Loucy (cell line): ENCODE measurements at regions not wholly inside any gene's neighbourhood (a gene's known extent, or its start where the extent isn't known, plus 50 kb on each side); places are given as distances from the start of the nearest gene placed in this dataset.

Source experiments
- H2AFZ ChIP-seq: fragments of 200-600 bp; sonication (generic); 2 replicates; pipeline ENCODE4 v1.6.0; 2016; ENCODE audit warnings: antibody characterized with exemption, mild to moderate bottlenecking, low read length, moderate library complexity
- H3F3A ChIP-seq: fragments of 200-600 bp; 2 replicates; pipeline ENCODE4 v1.6.0; 2016; ENCODE audit warnings: antibody characterized with exemption, low read depth, mild to moderate bottlenecking
- H3K27me3 ChIP-seq: fragments of 200-600 bp; sonication (generic); 2 replicates; pipeline ENCODE4 v1.6.1; 2014; ENCODE audit warnings: low read length, mild to moderate bottlenecking; ENCODE audit not compliant: insufficient read depth, poor library complexity, severe bottlenecking
- H3K36me3 ChIP-seq: fragments of 200-600 bp; sonication (generic); 2 replicates; pipeline ENCODE4 v1.6.1; 2016; ENCODE audit warnings: low read length; ENCODE audit not compliant: insufficient read depth
- H3K4me1 ChIP-seq: fragments of 200-600 bp; sonication (generic); 2 replicates; pipeline ENCODE4 v1.5.1; 2014; ENCODE audit warnings: low read length, mild to moderate bottlenecking; ENCODE audit not compliant: insufficient read depth, poor library complexity, severe bottlenecking
- H3K4me2 ChIP-seq: fragments of 200-600 bp; sonication (generic); 2 replicates; pipeline ENCODE4 v1.6.0; 2014; ENCODE audit warnings: antibody characterized with exemption, low read length, low read depth, mild to moderate bottlenecking; ENCODE audit not compliant: poor library complexity, severe bottlenecking
- H3K4me3 ChIP-seq: fragments of 200-600 bp; sonication (generic); 2 replicates; pipeline ENCODE4 v1.5.1; 2014; ENCODE audit warnings: low read length, mild to moderate bottlenecking, mixed read lengths; ENCODE audit not compliant: poor library complexity, severe bottlenecking
- H3K79me2 ChIP-seq: fragments of 200-600 bp; sonication (generic); 2 replicates; pipeline ENCODE4 v1.6.1; 2014; ENCODE audit warnings: low read length; ENCODE audit not compliant: insufficient read depth
- H3K9ac ChIP-seq: fragments of 200-600 bp; sonication (generic); 2 replicates; pipeline ENCODE4 v1.6.0; 2014; ENCODE audit warnings: mild to moderate bottlenecking, low read depth, low read length, moderate library complexity; ENCODE audit not compliant: poor library complexity, severe bottlenecking
- H3K9me2 ChIP-seq: fragments of 200-600 bp; sonication (generic); replicated peaks from 2 replicates; pipeline ENCODE4 v1.6.1; 2016; ENCODE audit warnings: low read depth, low read length, mixed read lengths
- H3K9me3 ChIP-seq: fragments of 200-600 bp; sonication (generic); 2 replicates; pipeline ENCODE4 v1.6.1; 2014; ENCODE audit warnings: mild to moderate bottlenecking, antibody characterized with exemption, low read length, low read depth; ENCODE audit not compliant: insufficient read depth
- H4K20me1 ChIP-seq: fragments of 200-600 bp; sonication (generic); 2 replicates; pipeline ENCODE4 v1.6.0; 2014; ENCODE audit warnings: antibody characterized with exemption, low read length, mild to moderate bottlenecking; ENCODE audit not compliant: insufficient read depth, poor library complexity, severe bottlenecking
- EZH2phosphoT487 ChIP-seq: fragments of 200-600 bp; IDR thresholded peaks from 2 replicates; pipeline ENCODE4 v1.6.1; 2018; ENCODE audit warnings: antibody characterized with exemption, mild to moderate bottlenecking, moderate library complexity, borderline replicate concordance
- TF ChIP-seq, protein P1 (sequence below): fragments of 200-600 bp; sonication (generic); conservative IDR thresholded peaks from 2 replicates; pipeline ENCODE4 v1.5.1; 2014; ENCODE audit warnings: mild to moderate bottlenecking, antibody characterized with exemption, low read length

DNA sequence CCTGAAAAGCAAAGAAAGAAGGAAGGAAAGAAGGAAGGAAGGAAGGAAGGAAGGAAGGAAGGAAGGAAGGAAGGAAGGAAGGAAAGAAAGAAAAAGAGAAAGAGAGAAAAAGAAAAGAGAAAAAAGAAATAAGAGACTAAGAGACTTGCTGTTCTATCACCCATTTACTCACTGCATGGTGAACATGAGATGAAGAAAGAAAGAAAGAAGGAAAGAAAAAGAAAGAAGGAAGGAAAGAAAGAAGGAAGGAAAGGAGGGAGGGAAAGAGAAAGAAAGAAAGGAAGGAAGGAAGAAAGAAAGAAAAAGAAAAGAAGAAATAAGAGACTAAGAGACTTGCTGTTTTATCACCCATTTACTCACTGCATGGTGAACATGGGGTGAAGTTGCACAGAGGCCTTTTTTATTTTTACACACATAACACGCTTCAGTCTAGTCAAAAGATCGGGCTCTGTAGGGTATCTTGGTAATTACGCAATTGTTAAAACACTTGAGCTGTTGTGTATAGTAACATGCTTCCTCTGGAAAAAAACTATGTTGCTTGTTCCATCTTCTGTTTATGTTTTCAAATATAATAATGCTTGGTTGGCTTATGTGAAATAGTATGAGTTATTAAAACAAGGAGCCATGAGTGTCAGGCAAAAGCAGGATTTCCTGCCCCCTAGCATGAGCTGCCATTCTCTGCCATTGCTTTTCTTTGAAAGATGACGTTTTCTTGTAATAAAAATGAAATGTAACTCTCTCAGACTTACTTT is 119.3 kb upstream of the ZNF608 start:
- no peaks in the 10 kb centered on the region for H3F3A ChIP-seq
- H3K4me3 ChIP-seq = no peak overlapping the region
- no peaks in the 10 kb centered on the region for H3K9me2 ChIP-seq
- no peak for TF ChIP-seq EZH2phosphoT487
- TF ChIP-seq, protein P1, sequence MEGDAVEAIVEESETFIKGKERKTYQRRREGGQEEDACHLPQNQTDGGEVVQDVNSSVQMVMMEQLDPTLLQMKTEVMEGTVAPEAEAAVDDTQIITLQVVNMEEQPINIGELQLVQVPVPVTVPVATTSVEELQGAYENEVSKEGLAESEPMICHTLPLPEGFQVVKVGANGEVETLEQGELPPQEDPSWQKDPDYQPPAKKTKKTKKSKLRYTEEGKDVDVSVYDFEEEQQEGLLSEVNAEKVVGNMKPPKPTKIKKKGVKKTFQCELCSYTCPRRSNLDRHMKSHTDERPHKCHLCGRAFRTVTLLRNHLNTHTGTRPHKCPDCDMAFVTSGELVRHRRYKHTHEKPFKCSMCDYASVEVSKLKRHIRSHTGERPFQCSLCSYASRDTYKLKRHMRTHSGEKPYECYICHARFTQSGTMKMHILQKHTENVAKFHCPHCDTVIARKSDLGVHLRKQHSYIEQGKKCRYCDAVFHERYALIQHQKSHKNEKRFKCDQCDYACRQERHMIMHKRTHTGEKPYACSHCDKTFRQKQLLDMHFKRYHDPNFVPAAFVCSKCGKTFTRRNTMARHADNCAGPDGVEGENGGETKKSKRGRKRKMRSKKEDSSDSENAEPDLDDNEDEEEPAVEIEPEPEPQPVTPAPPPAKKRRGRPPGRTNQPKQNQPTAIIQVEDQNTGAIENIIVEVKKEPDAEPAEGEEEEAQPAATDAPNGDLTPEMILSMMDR = no peak
- no peak overlapping the region for H2AFZ ChIP-seq
- H3K36me3 ChIP-seq = no peaks in the 10 kb centered on the region
- H3K4me1 ChIP-seq = peaks cover 23% of the 10 kb centered on the region
- H3K4me2 ChIP-seq = peak overlapping the region; percentile 73
- no peaks in the 10 kb centered on the region for H3K27me3 ChIP-seq
- no peaks in the 10 kb centered on the region for H3K9me3 ChIP-seq
- H3K79me2 ChIP-seq = no peaks in the 10 kb centered on the region
- H3K9ac ChIP-seq = no peak overlapping the region
- no peaks in the 10 kb centered on the region for H4K20me1 ChIP-seq

DNA sequence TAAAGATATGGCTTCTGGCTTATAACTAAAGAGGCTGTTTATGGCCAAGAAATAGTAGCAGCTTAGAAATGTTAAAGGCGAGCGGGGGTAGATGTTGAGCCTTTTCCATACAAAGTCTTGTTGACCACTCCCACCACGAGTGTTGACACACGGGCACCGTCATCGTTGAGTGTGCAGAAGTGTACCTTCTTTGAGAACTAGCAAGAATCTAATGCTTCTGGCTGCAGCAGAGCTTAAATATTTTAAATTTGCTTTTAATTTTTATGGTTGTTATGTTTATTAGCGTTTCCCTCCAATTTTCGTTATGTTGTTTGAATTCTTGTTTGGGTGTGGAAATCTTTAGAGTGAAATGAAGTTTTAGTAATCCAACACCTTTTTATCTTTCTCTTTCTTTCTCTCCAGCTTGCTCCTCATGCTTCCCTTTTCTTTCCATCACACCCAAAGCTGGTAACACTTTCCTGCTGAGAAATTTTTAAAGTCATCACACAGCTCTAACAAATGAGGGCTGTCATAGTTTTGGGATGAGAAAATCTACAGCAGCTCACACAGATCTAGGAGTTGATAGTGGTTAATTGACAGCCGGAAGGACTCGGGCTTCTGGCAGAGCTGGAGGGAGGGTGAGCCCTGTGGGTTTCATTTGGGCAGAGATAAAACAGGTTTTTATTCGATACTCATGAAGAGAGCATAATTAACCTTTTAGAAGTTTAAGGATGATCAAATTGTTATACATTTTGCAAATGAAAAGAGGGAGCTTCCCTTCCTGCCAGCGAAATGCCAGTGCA is 120.1 kb upstream of the ZNF608 start:
- H3K9me2 ChIP-seq = no peaks in the 10 kb centered on the region
- peak overlapping the region; percentile 54 for H3K4me3 ChIP-seq
- TF ChIP-seq, protein P1 = no peak
- TF ChIP-seq EZH2phosphoT487 = no peak
- no peaks in the 10 kb centered on the region for H3K27me3 ChIP-seq
- H3K9ac ChIP-seq = no peak overlapping the region
- H3K79me2 ChIP-seq = no peaks in the 10 kb centered on the region
- peaks cover 23% of the 10 kb centered on the region for H3K4me1 ChIP-seq
- H3K9me3 ChIP-seq = no peaks in the 10 kb centered on the region
- H3K4me2 ChIP-seq = peak overlapping the region; percentile 73
- H4K20me1 ChIP-seq = no peaks in the 10 kb centered on the region
- no peak overlapping the region for H2AFZ ChIP-seq
- H3K36me3 ChIP-seq = no peaks in the 10 kb centered on the region
- H3F3A ChIP-seq = no peaks in the 10 kb centered on the region

DNA sequence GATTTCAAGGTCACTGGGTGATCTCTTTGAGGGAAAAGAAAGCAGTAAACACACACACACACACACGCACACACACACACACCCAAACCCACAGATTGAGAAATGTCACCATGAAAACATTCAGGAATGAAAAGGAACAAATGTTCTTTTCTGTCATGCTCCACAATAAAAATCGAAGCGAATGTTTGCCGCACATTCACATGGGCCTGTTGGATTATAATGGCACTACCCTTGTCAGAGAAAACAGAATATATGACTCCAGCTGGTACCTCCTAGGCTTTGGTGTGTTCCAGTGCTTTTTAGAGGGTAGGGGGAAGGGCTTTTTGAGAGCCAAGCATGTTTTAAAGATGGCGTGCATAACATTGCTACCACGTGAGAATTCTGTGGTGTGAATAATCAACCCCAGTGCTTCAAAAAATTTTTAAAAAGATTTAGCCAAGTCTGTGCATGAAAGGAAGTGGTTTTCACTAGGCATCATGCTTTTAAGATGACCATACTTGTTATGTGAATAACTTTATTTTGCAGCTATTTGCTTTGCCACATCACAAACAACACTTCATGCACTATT is 120.8 kb upstream of the ZNF608 start:
- H3K79me2 ChIP-seq = no peaks in the 10 kb centered on the region
- H4K20me1 ChIP-seq = no peaks in the 10 kb centered on the region
- H3K9me3 ChIP-seq = no peaks in the 10 kb centered on the region
- H3K36me3 ChIP-seq = no peaks in the 10 kb centered on the region
- H3K4me2 ChIP-seq = peak overlapping the region; percentile 73
- no peaks in the 10 kb centered on the region for H3K27me3 ChIP-seq
- H3K4me3 ChIP-seq = peak overlapping the region; percentile 54
- H3K9me2 ChIP-seq = no peaks in the 10 kb centered on the region
- H3F3A ChIP-seq = no peaks in the 10 kb centered on the region
- TF ChIP-seq, protein P1 = no peak
- no peak for TF ChIP-seq EZH2phosphoT487
- H2AFZ ChIP-seq = no peak overlapping the region
- peaks cover 23% of the 10 kb centered on the region for H3K4me1 ChIP-seq
- no peak overlapping the region for H3K9ac ChIP-seq
